Large intestine (tissue), 3 donors: ENCODE measurements at regions not wholly inside any gene's neighbourhood (a gene's known extent, or its start where the extent isn't known, plus 50 kb on each side); places are given as distances from the start of the nearest gene placed in this dataset.
A peak's percentile ranks its signal among the peaks of the same experiment; 100 is the strongest.

Experiments used
- DNase-seq, 2 donors: peaks; one replicate each; pipeline versions ENCODE4 v3.0.0 to v3.0.0-alpha.2; 2013
- H3K27ac ChIP-seq: one replicate; pipeline ENCODE4 v1.5.1; 2013; ENCODE audit warnings: low read length
- H3K27me3 ChIP-seq: 2 replicates; pipeline ENCODE4 v1.6.1; 2013; ENCODE audit warnings: low read length; ENCODE audit not compliant: control insufficient read depth, insufficient read depth
- H3K36me3 ChIP-seq: 2 replicates; pipeline ENCODE4 v1.6.1; 2013; ENCODE audit warnings: low read length; ENCODE audit not compliant: control insufficient read depth, insufficient read depth
- H3K4me1 ChIP-seq: one replicate; pipeline ENCODE4 v1.6.1; 2013; ENCODE audit warnings: low read length; ENCODE audit not compliant: control insufficient read depth, insufficient read depth
- H3K4me3 ChIP-seq: one replicate; pipeline ENCODE4 v1.5.1; 2013; ENCODE audit warnings: low read length
- H3K9me3 ChIP-seq: one replicate; pipeline ENCODE4 v1.6.1; 2013; ENCODE audit warnings: mild to moderate bottlenecking, low read depth, low read length, moderate library complexity; ENCODE audit not compliant: control insufficient read depth
- WGBS: methylation state at CpG from one replicate; pipeline ENCODE4 v1.1.5; 2013; ENCODE audit warnings: low lambda C conversion rate; ENCODE audit not compliant: insufficient coverage; 5-methylcytosine and 5-hydroxymethylcytosine counted together

- Histone ChIP-seq H3K4me1 (no peaks in the 10 kb centered on the region), H3K4me3 (no peak overlapping the region), H3K9me3 (no peaks in the 10 kb centered on the region), H3K36me3 (no peaks in the 10 kb centered on the region), H3K27ac (no peak overlapping the region), H3K27me3 (no peaks in the 10 kb centered on the region)
- DNase-seq: no peak
- no CpG with 5 or more reads among the region's 1 CpG for WGBS
Observed at GRCh38 chr7:83882551-83882950, 233.6 kb upstream of the SEMA3E start.

GRCh38 chr7:83879063-83879462 lies 230.1 kb upstream of the SEMA3E start:
- no peaks in the 10 kb centered on the region for H3K9me3 ChIP-seq
- H3K27me3 ChIP-seq: no peaks in the 10 kb centered on the region
- H3K27ac ChIP-seq: no peak overlapping the region
- peak in 1 of 2 donors; percentile 7 for DNase-seq
- no peak overlapping the region for H3K4me3 ChIP-seq
- H3K36me3 ChIP-seq: no peaks in the 10 kb centered on the region
- H3K4me1 ChIP-seq: no peaks in the 10 kb centered on the region
- 83% methylated on average over 1 of the region's 1 CpG for WGBS

GRCh38 chr7:83878614-83879013 lies 229.7 kb upstream of the SEMA3E start:
- H3K27ac ChIP-seq: no peak overlapping the region
- H3K4me1 ChIP-seq: no peaks in the 10 kb centered on the region
- H3K27me3 ChIP-seq: no peaks in the 10 kb centered on the region
- no peaks in the 10 kb centered on the region for H3K9me3 ChIP-seq
- H3K36me3 ChIP-seq: no peaks in the 10 kb centered on the region
- H3K4me3 ChIP-seq: no peak overlapping the region
- no peak for DNase-seq

GRCh38 chr7:83876593-83876992 lies 227.7 kb upstream of the SEMA3E start:
- Histone ChIP-seq H3K36me3 (no peaks in the 10 kb centered on the region), H3K27ac (no peak overlapping the region), H3K4me3 (no peak overlapping the region), H3K4me1 (no peaks in the 10 kb centered on the region), H3K27me3 (no peaks in the 10 kb centered on the region), H3K9me3 (no peaks in the 10 kb centered on the region)
- no CpG with 5 or more reads among the region's 2 CpGs for WGBS
- DNase-seq: no peak

GRCh38 chr7:83873459-83873858 lies 224.5 kb upstream of the SEMA3E start:
- Histone ChIP-seq H3K27ac (no peak overlapping the region), H3K27me3 (no peaks in the 10 kb centered on the region), H3K36me3 (no peaks in the 10 kb centered on the region), H3K4me3 (no peak overlapping the region), H3K9me3 (no peaks in the 10 kb centered on the region), H3K4me1 (no peaks in the 10 kb centered on the region)
- 90% methylated on average over 2 of the region's 4 CpGs for WGBS
- DNase-seq: no peak

- no peak for DNase-seq
- no peak overlapping the region for H3K4me3 ChIP-seq
- H3K27ac ChIP-seq: no peak overlapping the region
- no peaks in the 10 kb centered on the region for H3K27me3 ChIP-seq
- H3K9me3 ChIP-seq: no peaks in the 10 kb centered on the region
- WGBS: no CpG with 5 or more reads among the region's 4 CpGs
- H3K36me3 ChIP-seq: no peaks in the 10 kb centered on the region
- H3K4me1 ChIP-seq: no peaks in the 10 kb centered on the region
Observed at GRCh38 chr7:83872501-83872900, 223.6 kb upstream of the SEMA3E start.

- Histone ChIP-seq H3K36me3 (no peaks in the 10 kb centered on the region), H3K4me1 (no peaks in the 10 kb centered on the region), H3K27me3 (no peaks in the 10 kb centered on the region), H3K9me3 (no peaks in the 10 kb centered on the region), H3K4me3 (no peak overlapping the region), H3K27ac (no peak overlapping the region)
- WGBS: no CpG with 5 or more reads among the region's 1 CpG
- no peak for DNase-seq
Observed at GRCh38 chr7:83870515-83870914, 221.6 kb upstream of the SEMA3E start.

- no peak for DNase-seq
- Histone ChIP-seq H3K27me3 (no peaks in the 10 kb centered on the region), H3K36me3 (no peaks in the 10 kb centered on the region), H3K4me3 (no peak overlapping the region), H3K4me1 (no peaks in the 10 kb centered on the region), H3K9me3 (no peaks in the 10 kb centered on the region), H3K27ac (no peak overlapping the region)
- 83% methylated on average over 1 of the region's 2 CpGs for WGBS
Observed at GRCh38 chr7:83866582-83866981, 217.6 kb upstream of the SEMA3E start.

GRCh38 chr7:83864551-83864950 lies 215.6 kb upstream of the SEMA3E start:
- no peak overlapping the region for H3K27ac ChIP-seq
- WGBS: 60% methylated on average over 1 of the region's 2 CpGs

GRCh38 chr7:83863906-83864305 lies 215.0 kb upstream of the SEMA3E start:
- no peak overlapping the region for H3K27ac ChIP-seq
- H3K27me3 ChIP-seq: no peaks in the 10 kb centered on the region
- no peak overlapping the region for H3K4me3 ChIP-seq
- no peaks in the 10 kb centered on the region for H3K36me3 ChIP-seq
- no peaks in the 10 kb centered on the region for H3K4me1 ChIP-seq
- no peak for DNase-seq
- 86% methylated on average over 1 of the region's 2 CpGs for WGBS
- no peaks in the 10 kb centered on the region for H3K9me3 ChIP-seq

More at GRCh38 chr7:83864551-83864950, 215.6 kb upstream of the SEMA3E start:
- no peaks in the 10 kb centered on the region for H3K36me3 ChIP-seq
- no peak for DNase-seq
- H3K27me3 ChIP-seq: no peaks in the 10 kb centered on the region
- no peak overlapping the region for H3K4me3 ChIP-seq
- no peaks in the 10 kb centered on the region for H3K4me1 ChIP-seq
- H3K9me3 ChIP-seq: no peaks in the 10 kb centered on the region

GRCh38 chr7:83861876-83862275 lies 212.9 kb upstream of the SEMA3E start:
- no peak overlapping the region for H3K4me3 ChIP-seq
- H3K36me3 ChIP-seq: no peaks in the 10 kb centered on the region
- H3K4me1 ChIP-seq: no peaks in the 10 kb centered on the region
- H3K9me3 ChIP-seq: no peaks in the 10 kb centered on the region
- no peaks in the 10 kb centered on the region for H3K27me3 ChIP-seq
- WGBS: 100% methylated on average over 2 of the region's 3 CpGs
- no peak for DNase-seq
- H3K27ac ChIP-seq: no peak overlapping the region
